Right renal pelvis (tissue), 4 donors: ENCODE measurements at regions not wholly inside any gene's neighbourhood (a gene's known extent, or its start where the extent isn't known, plus 50 kb on each side); places are given as distances from the start of the nearest gene placed in this dataset.
"Not testable (repeated sequence)": the region's sequence is repeated elsewhere in the genome, so short reads cannot be mapped to it uniquely, and the experiment has no call there.

Experiments
- DNase-seq, 4 donors: peaks; one replicate each; pipeline ENCODE4 v3.0.0-alpha.2; 2013; ENCODE audit warnings: low read depth in 4 of 4, low spot score in 3 of 4, missing footprints in 1 of 4

DNA sequence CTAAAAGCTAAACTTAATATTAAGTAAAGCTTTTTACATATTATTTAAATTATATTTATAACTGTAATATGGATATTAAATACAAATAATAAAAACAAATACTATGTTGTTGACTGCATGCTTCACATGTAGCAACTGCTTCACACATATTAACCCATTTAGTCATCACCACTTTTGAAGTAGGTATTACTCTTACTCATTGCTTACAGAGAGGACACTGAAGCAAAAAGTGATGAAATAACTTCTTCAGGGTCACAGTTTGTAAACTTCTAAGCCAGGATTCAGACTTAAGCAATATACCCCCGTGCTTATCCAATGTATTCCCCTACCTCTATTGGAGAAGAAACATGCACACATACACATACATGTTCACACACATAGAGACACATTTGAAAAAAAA is 166.6 kb downstream of the DKK2 start:
- no peak for DNase-seq

DNA sequence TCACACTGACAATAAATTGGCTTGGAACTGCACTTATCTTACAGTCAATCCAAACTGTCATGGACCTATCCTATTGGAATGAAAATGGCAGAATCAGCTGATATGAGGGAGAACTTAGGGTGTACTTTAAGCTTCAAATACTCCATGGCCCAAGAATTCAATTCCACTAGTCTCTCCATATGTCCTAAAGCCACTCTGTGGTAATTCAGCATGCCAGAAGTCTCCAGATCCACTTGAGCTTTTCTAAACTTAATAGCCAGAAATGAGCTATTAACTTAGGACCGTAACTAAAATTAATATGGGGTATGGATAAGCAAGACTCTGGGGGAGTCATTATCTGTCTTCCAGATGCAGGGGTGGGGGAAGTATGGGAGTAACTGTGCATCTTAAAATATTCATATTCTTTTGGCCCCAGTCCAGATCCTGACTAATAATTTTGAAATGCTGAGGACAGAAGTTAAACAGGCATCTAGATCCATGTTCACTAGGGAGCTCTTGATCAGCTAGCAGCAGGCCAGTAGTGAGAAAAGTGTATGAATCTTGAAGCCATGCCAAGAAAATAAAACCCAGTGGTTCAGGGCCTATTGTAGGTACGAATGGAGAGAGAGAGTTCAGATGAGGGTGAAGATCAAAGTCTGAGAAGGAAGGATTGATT is 167.6 kb downstream of the DKK2 start:
- no peak for DNase-seq

DNA sequence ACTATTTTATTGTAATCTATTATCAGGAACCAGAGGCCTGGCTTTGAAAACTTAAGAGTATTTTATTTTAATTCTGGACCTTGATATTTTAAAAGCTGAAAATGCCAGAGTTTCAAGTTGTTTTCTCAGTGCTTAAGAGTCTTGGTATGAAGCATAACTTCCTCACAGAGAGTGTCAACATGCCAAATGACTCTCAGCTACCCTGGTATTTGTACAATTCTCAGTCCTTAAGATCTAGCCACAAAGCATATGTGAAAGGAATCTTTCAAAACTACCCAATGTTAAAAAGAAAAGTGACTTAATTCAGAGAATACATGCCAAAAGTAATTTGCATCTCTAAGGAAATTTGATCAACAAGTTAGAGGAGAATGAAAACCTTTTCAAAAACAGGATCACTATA is 171.9 kb downstream of the DKK2 start:
- no peak for DNase-seq

DNA sequence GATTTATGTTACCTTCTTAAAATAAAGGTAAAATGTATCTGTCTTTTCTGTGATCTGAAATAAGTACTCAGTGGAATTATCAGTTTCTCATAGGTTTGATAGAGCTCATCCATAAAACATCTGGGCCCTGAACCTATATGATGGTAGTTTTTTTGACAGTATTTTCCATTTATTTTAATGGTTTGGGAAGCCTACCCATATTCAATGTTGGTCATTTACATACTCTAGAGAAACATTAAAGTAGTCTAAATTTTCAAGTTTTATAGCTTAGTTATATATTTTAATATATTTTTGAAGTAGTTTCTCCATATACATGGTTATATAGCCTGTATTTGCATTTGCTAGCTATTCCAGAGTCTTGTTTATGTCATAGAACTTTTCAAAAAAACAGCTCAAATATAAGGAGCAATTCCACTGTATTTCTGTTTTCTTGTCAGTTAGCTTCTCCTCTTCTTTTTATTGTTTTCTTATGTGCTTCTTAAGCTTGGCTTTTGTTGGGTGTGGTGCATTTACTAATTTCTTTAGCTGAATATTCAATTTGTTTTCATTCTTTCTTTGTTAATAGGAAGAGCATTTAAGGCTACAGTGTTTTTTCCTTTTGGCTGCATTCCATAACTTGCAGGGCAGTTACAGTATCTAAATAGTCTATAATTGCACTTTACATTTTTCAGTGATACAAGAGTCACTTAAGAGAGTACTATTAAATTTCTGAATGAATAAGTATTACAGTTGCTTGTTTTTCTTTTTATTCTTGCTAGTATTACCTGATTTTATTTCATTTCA is 181.4 kb downstream of the DKK2 start:
- no peak for DNase-seq

DNA sequence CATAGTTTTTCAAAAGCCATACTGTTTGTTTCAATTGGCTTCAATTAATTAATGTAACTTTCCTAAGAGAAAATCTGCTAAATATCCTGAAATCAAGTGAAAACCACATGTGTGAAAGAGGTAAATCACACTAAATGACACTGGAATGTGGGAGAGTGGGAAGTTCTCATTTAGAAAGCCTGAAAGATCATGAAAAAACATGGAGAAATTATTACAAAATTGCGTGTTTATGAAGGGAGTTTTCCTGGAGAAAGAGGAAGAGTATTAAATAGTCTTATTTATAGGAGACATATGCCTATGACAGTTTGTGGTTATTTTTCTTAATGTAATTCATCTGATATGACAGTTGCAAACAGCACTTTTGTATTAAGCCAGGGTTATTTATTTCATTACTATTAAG is 183.7 kb downstream of the DKK2 start:
- DNase-seq, result no peak

DNA sequence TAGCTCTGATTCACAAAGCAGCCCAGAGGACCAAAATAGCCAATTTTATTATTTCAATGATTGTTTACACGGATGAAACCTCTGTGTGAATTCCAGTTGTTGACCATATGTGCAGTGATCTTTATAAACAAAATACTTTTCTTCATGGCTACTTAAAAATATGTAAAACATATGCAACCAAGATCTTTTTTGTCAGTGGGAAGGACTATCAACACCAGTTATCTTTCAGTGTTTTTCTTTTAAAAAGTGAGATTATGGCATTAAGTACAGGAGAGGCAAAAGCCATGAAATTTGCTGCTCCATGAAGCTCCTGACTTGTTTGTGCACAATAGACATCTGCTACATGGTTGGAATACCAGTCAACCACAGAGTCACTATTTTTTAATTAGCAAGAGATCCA is 184.4 kb downstream of the DKK2 start:
- DNase-seq, result no peak

DNA sequence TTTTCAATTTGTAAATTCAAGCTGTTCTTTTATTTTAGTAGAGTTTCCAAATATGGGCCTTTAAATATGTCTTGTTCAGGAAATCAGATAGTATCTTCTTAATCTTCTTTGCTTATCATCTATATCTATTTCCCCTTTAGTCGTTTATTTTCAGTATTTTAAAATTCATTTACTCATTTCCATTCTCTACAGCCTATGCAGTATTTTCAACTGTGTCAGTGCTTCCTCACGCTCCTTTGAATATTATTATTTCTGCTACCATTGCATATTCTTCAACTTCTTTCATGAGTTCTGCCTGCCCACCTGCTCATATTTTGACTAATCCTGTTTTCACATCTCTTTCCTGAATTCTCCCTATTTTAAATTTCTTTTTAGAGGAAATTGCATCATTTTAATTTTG is 185.4 kb downstream of the DKK2 start:
- DNase-seq, result no peak

DNA sequence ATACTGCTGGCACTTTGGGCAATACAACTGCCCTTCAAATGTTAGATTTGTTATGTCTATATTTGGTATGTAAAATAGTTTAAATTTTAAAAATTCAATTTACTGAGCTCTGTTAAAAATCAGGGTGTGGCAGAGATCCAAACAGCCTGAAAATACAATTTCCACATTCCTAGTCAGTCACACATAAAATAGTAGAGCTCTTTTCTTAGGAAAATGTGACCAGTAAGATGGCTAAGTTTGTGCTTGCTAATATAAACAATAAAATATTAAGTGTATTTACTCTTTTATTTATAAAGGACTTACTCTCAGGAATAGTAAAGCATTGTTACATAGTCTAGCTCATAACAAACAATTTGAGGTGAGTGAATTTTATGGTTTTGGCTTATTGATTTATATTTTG is 200.2 kb downstream of the DKK2 start:
- DNase-seq, result no peak

DNA sequence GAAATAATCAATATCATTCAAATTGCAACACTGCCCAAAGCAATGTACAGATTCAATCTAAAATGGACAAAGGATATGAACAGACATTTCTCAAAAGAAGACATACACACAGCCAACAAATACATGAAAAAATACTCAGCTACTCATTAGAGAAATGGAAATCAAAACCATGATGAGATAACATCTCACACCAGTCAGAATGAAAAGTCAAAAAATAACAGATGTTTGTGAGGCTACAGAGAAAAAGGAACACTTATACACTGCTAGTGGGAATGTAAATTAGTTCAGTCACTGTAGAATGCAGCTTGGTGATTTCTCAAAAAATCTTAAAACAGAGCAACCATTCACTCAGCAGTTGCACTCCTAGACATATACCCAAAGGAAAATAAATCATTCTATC is 205.2 kb downstream of the DKK2 start:
- DNase-seq, result no peak

DNA sequence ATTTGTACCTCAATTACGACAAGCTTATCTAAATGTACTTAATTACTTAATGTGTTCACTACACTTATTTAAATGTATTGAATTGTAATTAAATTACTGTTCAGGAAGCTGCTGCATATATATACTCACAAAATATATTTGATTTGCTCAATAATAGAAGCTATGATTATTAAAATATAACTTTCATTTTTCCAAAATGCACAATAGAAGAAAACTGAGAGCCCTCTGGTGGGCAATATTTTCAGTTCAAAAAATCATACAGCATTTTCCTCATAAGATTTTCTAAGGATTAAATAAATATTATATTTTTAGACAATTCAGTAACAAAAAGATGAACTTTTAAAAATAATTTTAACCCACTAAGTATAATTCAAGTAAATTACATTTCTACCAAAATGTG is 217.3 kb downstream of the DKK2 start:
- DNase-seq, result no peak

DNA sequence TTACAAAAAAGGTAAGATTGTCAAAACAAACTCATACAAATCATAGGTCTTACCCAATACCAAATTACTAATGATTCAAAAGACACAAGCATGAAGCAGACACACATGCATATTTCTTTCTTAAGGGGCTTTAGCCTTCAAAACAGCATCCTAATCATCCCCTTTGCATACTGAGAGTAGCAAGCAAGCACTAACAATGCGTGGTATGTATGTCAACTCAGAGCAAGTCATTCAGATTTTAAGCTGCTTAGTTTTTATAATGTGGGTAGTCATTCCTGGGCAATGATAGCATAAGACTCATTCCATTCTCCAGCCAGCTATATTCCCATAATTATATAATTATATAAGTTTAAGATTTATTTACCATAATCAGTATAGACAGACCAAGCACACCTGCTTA is 219.6 kb downstream of the DKK2 start:
- no peak for DNase-seq

DNA sequence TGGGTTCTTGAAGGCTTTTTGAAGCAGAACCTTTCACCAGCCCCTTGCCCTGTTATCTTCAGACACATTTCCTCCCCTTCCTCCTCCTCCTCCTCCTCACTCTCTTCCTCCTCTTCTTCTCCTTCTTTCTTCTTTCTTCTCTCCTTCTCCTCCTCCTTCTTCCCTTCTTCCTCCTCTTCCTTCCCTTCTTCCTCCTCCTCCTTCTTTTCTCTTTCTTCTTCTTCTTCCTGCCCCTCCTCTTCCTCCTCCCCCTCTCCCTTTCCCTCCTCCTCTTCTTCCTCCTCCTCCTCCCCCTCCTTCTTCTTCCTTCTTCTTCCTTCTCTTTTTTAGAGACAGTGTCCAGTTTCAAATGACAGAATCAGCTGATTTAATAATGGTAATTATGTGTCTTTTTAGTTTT is 226.0 kb downstream of the DKK2 start:
- DNase-seq, result no peak

DNA sequence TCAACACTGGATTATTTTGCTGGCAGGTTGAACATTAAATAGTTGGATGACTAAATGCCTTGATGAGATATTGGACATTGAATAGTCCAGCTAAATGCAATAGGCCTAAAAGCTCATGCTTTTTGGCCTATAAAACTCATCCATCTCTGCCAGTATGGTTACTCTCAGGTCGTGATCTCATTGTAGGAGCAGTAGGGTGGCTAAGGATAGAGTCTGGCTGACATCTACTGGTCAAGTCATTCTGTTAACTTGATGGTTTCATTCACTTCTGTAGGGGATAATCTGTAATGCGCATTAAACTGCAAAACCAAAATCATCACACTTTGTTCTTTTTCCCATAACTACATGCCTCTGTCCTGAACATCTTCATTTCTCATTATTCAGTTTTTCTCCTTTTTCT is 227.0 kb downstream of the DKK2 start:
- no peak for DNase-seq

DNA sequence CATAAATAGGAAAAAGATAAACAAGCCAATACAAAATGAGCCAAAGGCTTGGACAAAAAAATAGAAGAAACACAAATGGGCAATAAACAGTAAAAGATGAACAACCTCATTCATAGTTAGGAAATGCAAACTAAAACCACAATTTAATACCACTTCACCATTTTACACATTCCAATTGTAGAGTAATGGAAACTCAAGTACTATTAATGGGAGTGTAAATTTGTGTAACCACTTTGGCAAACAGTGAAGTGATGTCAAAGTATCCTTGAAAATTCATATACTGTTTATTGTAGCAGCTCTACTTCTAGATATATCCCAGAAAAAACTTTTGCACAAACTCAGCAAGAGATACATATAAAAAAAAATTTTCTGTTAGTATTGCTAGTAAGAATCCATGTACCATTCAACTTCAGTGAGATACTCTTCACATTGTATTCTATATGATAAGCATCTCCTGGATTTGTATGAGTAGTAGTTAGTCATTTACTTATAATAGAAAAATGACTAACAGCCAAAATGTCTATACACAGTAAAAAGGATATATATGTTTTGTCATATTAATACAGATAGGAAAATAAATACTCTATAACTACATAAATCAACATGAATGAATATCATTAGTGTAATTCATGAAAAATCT is 229.8 kb downstream of the DKK2 start:
- no peak for DNase-seq

DNA sequence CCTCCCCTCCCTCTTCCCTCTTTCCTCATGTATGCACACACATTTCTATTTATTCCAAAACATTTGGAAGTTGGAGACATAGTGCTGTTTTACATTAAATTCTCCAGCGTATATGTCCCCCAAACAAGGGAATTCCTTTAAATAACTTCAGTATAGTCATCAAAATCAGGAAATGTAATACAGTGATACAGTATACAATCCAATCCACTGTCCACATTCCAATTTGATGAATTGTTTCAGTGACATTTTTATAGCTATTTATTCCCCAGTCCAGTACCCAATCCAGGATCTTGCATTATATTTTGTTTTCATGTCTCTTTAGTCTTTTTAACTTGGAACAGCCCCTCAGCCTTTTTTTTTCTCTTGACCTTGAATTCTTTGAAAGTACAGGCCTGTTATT is 233.0 kb downstream of the DKK2 start:
- DNase-seq, result no peak

DNA sequence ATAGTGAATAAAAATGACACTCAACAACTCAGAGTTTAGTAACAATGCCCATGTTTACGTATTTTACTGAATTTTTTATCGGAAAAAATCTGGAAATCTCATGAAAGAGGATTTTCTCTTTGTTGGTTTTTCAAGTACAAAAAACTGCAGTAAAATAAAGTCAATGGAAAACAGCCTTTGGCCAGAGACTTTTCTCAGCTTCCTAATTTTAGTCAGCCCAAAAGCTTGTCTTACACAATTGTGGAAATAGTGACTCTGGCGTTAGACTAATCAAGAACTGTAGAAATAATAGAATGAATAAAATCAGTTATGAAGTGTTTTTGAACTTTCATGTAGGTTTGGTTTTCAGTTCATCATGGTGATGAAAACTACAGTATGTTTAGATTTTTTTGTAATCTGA is 234.7 kb downstream of the DKK2 start:
- no peak for DNase-seq

DNA sequence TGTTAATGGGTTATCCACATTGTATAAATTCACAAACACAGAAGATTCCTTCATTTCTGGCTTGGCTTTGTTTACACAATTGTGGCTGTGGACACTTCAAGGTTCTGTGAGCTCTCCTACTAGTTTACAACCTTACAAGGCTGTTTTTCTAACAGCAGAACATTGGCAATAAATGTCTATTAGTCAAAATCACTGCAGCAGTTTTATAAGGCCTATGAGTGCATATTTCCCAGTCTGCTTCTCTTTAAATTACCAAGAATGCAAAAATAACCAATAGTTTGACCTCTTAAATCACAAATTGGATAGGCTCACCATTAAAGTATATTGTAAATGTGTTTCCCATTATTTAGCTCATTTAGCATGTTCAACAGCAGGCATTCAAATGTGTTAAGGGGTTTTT is 239.2 kb downstream of the DKK2 start:
- DNase-seq, result no peak

DNA sequence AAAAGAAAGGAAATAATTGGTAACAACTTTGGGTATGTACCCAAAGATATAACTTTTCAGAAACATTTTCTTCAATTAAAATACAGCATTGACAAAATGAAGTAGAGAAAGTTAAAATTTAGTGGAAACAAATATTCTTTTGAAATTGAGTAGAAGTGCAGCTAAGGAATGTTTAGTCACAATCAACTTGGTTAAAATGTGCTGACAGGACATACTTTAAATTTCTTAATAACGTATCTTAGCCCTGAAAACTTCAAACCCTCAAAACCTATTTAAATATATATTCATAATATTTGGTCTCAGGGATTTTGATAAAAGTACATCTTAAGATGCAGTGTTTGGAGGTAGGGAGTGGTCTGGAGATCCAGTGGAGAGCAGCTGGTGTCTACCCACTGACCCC is 240.8 kb downstream of the DKK2 start:
- no peak for DNase-seq

DNA sequence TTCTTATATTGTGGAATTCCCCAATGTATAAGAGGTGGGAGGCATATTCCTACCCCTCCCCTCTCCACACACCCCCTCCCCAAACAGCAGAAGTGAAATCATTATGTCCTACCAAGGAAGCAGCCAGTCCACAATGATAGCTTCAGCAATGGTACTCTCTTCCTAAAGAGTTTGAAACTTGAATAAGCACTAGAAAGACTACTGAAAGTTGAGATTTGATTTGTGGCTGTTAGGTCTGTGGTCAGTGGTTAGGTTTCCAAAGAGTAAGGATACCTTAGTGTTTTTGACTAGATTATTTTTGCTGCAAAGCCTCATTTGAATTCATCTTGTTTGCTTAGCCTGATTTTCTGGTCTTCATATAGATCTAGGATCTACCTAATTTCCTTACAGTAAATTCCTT is 242.2 kb downstream of the DKK2 start:
- no peak for DNase-seq

DNA sequence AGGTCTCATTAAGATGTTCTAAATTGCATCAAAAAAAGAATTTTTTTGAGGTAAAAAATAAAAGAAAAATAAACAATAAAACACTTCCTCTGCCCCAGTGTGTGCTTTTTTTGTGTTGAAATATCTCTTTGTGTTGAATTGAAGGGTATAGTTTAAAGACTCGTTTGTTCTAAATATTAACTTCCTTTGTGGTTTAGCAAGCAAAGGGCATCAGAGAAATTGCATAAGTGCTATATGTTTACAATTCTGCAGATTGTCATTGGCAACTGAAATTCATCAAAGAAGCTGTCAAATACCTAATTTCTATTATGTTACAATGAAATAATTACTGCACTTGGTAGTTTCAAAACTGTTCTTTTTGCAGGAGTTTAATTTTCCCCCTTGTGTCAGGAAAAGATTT is 260.5 kb downstream of the DKK2 start:
- DNase-seq, result no peak

DNA sequence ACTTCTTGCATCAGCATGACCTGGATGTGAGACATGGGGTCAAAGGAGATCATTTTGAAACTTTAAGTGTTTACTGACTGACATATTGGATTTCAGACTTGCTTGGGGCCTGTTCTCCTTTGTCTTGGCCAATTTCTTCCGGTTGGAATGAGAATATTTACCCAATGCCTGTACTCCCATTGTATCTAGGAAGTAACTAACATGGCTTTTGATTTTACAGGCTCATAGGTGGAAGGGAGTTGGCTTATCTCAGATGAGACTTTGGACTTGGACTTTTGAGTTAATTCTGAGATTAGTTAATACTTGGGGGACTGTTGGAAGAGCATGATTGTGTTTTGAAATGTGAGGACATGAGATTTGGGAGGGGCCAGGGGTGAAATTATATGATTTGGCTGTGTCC is 262.1 kb downstream of the DKK2 start:
- not testable (repeated sequence) for DNase-seq
